PFSK-1 (cell line): ENCODE measurements at regions not wholly inside any gene's neighbourhood (a gene's known extent, or its start where the extent isn't known, plus 50 kb on each side); places are given as distances from the start of the nearest gene placed in this dataset.

Experiments
- POLR2AphosphoS5 ChIP-seq: IDR thresholded peaks from 2 replicates; pipeline ENCODE4 v1.6.1; 2012; ENCODE audit warnings: low read depth, mild to moderate bottlenecking, control low read depth, low read length, moderate library complexity
- TAF1 ChIP-seq: IDR thresholded peaks from 2 replicates; pipeline ENCODE4 v1.6.1; 2012; ENCODE audit warnings: low read length, control low read depth, borderline replicate concordance; ENCODE audit not compliant: insufficient read depth
- TF ChIP-seq, protein P1 (sequence below), 2 experiments: IDR thresholded peaks; 2 replicates each; pipeline versions ENCODE4 v1.6.1 to v1.8.0; 2011 to 2012; ENCODE audit warnings: low read depth in 2 of 2, low read length in 2 of 2, control low read depth in 1 of 2, inconsistent platforms in 1 of 2, mild to moderate bottlenecking in 1 of 2, moderate library complexity in 1 of 2; ENCODE audit not compliant: insufficient read depth in 1 of 2

GRCh38 chr2:144267239-144267638 is 252.7 kb downstream of the ZEB2 start:
- TF ChIP-seq TAF1: no peak
- TF ChIP-seq, protein P1, sequence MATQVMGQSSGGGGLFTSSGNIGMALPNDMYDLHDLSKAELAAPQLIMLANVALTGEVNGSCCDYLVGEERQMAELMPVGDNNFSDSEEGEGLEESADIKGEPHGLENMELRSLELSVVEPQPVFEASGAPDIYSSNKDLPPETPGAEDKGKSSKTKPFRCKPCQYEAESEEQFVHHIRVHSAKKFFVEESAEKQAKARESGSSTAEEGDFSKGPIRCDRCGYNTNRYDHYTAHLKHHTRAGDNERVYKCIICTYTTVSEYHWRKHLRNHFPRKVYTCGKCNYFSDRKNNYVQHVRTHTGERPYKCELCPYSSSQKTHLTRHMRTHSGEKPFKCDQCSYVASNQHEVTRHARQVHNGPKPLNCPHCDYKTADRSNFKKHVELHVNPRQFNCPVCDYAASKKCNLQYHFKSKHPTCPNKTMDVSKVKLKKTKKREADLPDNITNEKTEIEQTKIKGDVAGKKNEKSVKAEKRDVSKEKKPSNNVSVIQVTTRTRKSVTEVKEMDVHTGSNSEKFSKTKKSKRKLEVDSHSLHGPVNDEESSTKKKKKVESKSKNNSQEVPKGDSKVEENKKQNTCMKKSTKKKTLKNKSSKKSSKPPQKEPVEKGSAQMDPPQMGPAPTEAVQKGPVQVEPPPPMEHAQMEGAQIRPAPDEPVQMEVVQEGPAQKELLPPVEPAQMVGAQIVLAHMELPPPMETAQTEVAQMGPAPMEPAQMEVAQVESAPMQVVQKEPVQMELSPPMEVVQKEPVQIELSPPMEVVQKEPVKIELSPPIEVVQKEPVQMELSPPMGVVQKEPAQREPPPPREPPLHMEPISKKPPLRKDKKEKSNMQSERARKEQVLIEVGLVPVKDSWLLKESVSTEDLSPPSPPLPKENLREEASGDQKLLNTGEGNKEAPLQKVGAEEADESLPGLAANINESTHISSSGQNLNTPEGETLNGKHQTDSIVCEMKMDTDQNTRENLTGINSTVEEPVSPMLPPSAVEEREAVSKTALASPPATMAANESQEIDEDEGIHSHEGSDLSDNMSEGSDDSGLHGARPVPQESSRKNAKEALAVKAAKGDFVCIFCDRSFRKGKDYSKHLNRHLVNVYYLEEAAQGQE (IDR thresholded peaks at IDR 0.05; ENCODE audit: insufficient read depth in 1 of 2, low read depth in 2 of 2, low read length in 2 of 2): no peak
- TF ChIP-seq POLR2AphosphoS5: no peak
